ENCODE measurements at regions not wholly inside any gene's neighbourhood (a gene's known extent, or its start where the extent isn't known, plus 50 kb on each side); places are given as distances from the start of the nearest gene placed in this dataset.
"Not testable (repeated sequence)": the region's sequence is repeated elsewhere in the genome, so short reads cannot be mapped to it uniquely, and the experiment has no call there.

DNA sequence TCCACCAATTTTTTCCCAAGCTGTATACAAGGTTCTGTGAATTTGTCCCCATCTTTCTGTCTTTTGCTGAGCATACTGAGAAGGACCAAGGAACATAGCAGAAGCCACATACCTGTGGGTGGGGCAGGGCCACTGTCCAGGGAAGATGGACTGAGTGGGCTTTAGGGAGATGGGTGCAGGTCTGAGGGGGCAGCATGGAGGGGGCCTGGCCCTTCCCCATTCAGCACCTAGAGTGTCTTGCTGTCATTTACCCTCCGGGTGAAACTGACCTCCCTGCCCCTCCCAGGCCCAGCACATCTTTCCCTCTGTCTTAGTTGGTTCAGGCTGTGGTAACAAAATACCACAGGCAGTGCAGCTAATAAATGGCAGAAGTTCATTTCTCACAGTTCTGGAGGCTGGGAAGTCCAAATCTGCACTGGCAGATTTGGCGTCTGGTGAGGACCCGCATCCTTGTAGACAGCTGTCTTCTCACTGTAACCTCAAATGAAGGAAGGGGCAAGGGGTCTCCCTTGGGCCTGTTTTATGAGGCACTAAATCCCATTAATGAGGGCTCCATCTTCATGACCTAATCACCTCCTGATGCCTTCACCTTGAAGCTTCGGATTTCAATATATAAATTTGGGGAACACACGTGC is 180.0 kb upstream of the SMAD3 start:
- no peak for TF ChIP-seq ZFX (IDR thresholded peaks at IDR 0.05)
- TF ChIP-seq, protein P1, sequence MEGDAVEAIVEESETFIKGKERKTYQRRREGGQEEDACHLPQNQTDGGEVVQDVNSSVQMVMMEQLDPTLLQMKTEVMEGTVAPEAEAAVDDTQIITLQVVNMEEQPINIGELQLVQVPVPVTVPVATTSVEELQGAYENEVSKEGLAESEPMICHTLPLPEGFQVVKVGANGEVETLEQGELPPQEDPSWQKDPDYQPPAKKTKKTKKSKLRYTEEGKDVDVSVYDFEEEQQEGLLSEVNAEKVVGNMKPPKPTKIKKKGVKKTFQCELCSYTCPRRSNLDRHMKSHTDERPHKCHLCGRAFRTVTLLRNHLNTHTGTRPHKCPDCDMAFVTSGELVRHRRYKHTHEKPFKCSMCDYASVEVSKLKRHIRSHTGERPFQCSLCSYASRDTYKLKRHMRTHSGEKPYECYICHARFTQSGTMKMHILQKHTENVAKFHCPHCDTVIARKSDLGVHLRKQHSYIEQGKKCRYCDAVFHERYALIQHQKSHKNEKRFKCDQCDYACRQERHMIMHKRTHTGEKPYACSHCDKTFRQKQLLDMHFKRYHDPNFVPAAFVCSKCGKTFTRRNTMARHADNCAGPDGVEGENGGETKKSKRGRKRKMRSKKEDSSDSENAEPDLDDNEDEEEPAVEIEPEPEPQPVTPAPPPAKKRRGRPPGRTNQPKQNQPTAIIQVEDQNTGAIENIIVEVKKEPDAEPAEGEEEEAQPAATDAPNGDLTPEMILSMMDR (conservative IDR thresholded peaks at IDR 0.05), result no peak
- H3K27ac ChIP-seq, result no peak overlapping the region

DNA sequence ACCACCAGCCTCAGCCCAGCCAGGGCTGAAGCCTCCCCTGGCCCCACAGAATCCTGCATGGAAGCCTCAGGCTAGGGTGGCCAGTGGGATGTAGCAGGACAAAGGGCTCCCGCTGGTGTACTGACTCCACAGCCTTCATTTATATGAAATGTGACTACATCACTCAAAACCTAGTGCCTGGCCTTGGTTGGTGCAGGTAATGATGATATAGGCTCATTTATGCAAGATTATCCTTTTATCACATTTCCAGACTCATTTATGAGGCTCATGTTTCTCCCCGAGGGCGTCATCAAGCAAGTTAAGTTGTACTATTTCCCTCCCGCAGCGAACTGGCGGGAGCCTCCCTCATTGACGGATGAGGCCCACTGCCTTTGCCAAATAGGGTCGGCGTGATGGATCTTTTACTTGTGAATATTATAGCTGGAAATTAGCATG is 179.1 kb upstream of the SMAD3 start:
- no peak for TF ChIP-seq ZFX (IDR thresholded peaks at IDR 0.05)
- TF ChIP-seq, protein P1 (conservative IDR thresholded peaks at IDR 0.05), result no peak
- no peak overlapping the region for H3K27ac ChIP-seq

DNA sequence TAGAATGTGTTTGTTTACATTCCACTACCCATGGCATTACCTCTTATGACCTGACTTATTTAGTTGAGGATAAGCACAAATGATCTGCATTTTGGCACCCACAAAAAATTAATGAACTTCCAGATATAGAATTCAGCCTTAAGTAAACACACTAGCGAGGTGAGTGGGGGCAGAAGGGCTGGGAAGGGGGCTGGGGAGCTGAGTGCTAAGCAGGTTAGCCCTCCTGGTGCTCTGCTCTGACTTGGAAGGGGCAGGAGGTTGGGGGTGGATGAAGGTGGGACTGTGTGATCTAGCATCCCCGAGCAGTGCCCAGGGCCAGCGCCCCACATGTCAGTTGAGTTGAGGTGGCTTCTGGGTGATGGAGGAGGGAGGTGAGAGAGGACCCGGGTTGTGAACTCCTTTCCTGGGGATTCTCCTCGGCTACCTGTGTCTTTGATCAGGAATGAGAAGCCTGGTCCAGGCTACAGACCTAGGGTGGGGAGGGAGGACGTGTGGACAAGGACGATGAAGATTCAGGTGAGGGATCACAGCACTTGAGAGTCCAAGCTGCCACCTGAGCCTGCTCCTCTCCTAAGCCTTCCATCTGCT is 178.6 kb upstream of the SMAD3 start:
- TF ChIP-seq, protein P1 (conservative IDR thresholded peaks at IDR 0.05), result no peak
- no peak for TF ChIP-seq ZFX (IDR thresholded peaks at IDR 0.05)
- H3K27ac ChIP-seq, result no peak overlapping the region

DNA sequence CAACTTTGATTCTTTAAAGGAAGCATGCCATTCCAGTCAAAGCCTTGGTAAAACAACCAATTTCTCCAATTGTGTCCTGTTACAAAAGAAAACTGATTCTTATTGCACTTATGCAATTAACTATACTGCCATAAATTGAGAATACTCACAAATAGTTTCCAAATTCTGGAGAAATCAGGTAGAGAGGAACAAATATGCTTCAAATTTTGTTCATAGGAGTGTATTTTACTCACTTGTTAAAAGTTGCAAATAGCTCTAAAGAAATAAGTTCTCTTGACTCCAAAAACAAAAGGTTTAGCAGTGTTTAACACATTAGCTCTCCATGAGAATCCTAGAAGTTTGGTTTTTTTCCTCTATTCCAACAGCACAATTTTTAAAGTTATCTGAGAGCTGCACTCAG is 176.1 kb upstream of the SMAD3 start:
- not testable (repeated sequence) for H3K27ac ChIP-seq

DNA sequence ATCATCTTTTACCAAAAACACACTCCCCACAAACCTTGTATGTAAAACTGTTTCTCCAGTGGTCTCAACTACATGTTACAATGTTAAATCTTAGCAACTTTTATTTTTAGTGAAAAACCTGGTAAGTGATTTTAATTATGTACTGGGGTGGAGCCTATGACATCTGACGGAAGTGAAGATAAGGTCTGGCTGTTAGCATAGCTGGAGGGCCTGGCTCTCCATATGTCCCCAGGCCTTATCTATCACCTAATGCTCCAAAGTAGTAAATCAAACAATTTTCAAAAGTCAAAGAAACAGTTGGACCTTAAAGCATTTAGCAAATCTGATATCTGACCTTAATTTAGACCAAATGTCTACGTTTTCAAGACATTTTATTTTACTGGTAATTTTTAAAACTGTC is 173.6 kb upstream of the SMAD3 start:
- no peak for TF ChIP-seq ZFX (IDR thresholded peaks at IDR 0.05)
- TF ChIP-seq, protein P1 (conservative IDR thresholded peaks at IDR 0.05), result no peak
- no peak overlapping the region for H3K27ac ChIP-seq

DNA sequence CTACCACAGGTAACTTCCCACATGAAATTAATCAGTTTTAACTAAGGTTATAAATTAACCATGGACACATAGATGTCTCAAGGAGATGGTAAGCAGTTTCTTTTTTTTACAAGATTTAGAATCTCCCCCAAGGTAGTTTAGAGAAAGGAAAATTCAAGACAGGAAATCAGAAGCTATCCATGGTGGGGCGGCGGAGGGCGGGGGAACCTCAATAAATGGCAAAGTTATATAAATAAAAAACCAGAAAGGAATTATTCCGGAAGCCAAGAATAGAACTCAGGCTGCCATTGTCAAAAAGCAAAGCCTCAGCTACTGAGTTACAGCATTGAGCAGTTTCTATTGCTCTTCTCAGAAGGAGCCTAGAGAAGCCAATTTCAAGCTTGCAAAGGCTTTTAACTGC is 172.1 kb upstream of the SMAD3 start:
- TF ChIP-seq, protein P1 (conservative IDR thresholded peaks at IDR 0.05), result no peak
- TF ChIP-seq ZFX (IDR thresholded peaks at IDR 0.05), result no peak
- no peak overlapping the region for H3K27ac ChIP-seq

DNA sequence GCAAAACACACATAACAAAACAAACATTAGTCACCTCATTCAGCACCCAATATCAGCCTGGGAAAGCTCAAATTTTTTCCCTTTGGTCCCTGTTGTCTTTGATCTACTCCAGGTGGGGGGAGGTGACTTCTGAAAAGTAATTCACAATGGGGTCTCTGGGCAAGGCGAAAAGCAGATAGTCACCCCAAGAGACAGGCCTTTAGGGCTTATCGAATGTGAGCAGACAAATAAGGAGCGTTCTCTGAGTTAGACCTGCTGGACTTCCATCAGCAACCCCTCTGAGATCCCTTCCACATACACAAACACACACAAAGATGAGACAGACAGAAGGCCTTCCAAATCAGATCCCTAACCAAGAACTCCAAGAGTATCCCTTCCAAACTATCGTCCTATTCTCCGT is 171.0 kb upstream of the SMAD3 start:
- TF ChIP-seq, protein P1 (conservative IDR thresholded peaks at IDR 0.05), result no peak
- no peak for TF ChIP-seq ZFX (IDR thresholded peaks at IDR 0.05)
- H3K27ac ChIP-seq, result no peak overlapping the region
